ENCODE measurements at regions not wholly inside any gene's neighbourhood (a gene's known extent, or its start where the extent isn't known, plus 50 kb on each side); places are given as distances from the start of the nearest gene placed in this dataset.
A peak's percentile ranks its signal among the peaks of the same experiment; 100 is the strongest.

- in situ Hi-C loops (cut with MboI) = no loop called here
- Histone ChIP-seq H3K4me2 (ENCODE audit: insufficient read depth, low read length) (no peak overlapping the region), H3K27ac (ENCODE audit: extremely low read depth, low read depth, low read length) (no peak overlapping the region), H3K4me1 (replicated peaks in 1 of 2; ENCODE audit: control insufficient read depth in 2 of 2, insufficient read depth in 2 of 2, low read length in 2 of 2) (no peaks in the 10 kb centered on the region), H3K9me1 (ENCODE audit: control insufficient read depth, insufficient read depth, low read length) (no peaks in the 10 kb centered on the region), H3K27me3 (ENCODE audit: control insufficient read depth in 2 of 2, insufficient read depth in 2 of 2, low read length in 2 of 2) (peaks cover 0 to 2% of the 10 kb centered on the region in 2 experiments; a peak in 2 of 5 replicates), H2AFZ (ENCODE audit: low read depth, low read length) (no peak overlapping the region), H4K20me1 (replicated peaks; ENCODE audit: control insufficient read depth, insufficient read depth, low read length) (no peaks in the 10 kb centered on the region), H3K79me2 (ENCODE audit: control insufficient read depth, insufficient read depth, low read length) (no peaks in the 10 kb centered on the region), H3K36me3 (ENCODE audit: control insufficient read depth, insufficient read depth, low read length) (no peaks in the 10 kb centered on the region), H3K9me3 (replicated peaks; ENCODE audit: control insufficient read depth, insufficient read depth, low read depth, low read length) (no peaks in the 10 kb centered on the region), H3K4me3 (no peak overlapping the region), H3K9ac (ENCODE audit: insufficient read depth in 1 of 2, low read depth in 2 of 2, low read length in 2 of 2) (no peak overlapping the region)
- BruUV-seq (replicated peaks) = no TSS peak
- DNase-seq (ENCODE audit: extremely low read depth in 1 of 4, low spot score in 3 of 4) (peak in 1 of 4 experiments; percentile 6), ATAC-seq (peak; percentile 57; the same call in 2 of the 3 replicates), FAIRE-seq (no peak)
- intact Hi-C loops (cut with micrococcal nuclease) = no loop called here
- WGBS (ENCODE audit: insufficient coverage, low coverage, missing lambda C conversion rate) = 0% methylated on average over 3 of the region's 3 CpGs
- ChIA-PET CTCF (ENCODE audit: low intra/inter-chr PET ratio) (no interaction called here), POLR2A (no interaction called here)
- TF ChIP-seq ZBED1 (IDR thresholded peaks at IDR 0.05) (no peak), BCOR (IDR thresholded peaks at IDR 0.05) (no peak), ZC3H8 (IDR thresholded peaks at IDR 0.05) (no peak), POLR2B (IDR thresholded peaks at IDR 0.05; ENCODE audit: low read depth, partially characterized antibody) (no peak), MCM7 (IDR thresholded peaks at IDR 0.05) (no peak), ZNF740 (CRISPR knock-in tag; IDR thresholded peaks at IDR 0.05) (no peak), ZNF740 (tag; IDR thresholded peaks at IDR 0.05) (no peak), ID3 (CRISPR knock-in tag; IDR thresholded peaks at IDR 0.05) (no peak), ID3 (tag; IDR thresholded peaks at IDR 0.05) (peak; percentile 44; the same call in 1 of the 2 replicates), TEAD2 (tag; IDR thresholded peaks at IDR 0.05) (no peak), ZFP91 (CRISPR knock-in tag; IDR thresholded peaks at IDR 0.05) (no peak), HDAC3 (IDR thresholded peaks at IDR 0.05; ENCODE audit: borderline replicate concordance, partially characterized antibody) (no peak), ZNF224 (CRISPR knock-in tag; IDR thresholded peaks at IDR 0.05) (no peak), USF2 (CRISPR knock-in tag; IDR thresholded peaks at IDR 0.05) (no peak), CBFA2T3 (IDR thresholded peaks at IDR 0.05) (peak; percentile 26; the same call in 1 of the 2 replicates), HOMEZ (CRISPR knock-in tag; IDR thresholded peaks at IDR 0.05) (no peak), CBX3 (IDR thresholded peaks at IDR 0.05; ENCODE audit: borderline replicate concordance in 1 of 2, low read length in 2 of 2) (no peak), FIP1L1 (IDR thresholded peaks at IDR 0.05; ENCODE audit: low read depth, low read length, poor library complexity, severe bottlenecking) (no peak)
Observed at GRCh38 chr12:67388331-67389138, 119.4 kb downstream of the CAND1 start.

All from K562 (cell line).